Astrocyte of the cerebellum (primary cell): ENCODE measurements at regions not wholly inside any gene's neighbourhood (a gene's known extent, or its start where the extent isn't known, plus 50 kb on each side); places are given as distances from the start of the nearest gene placed in this dataset.

Experiments used
- DNase-seq: peaks from one replicate; pipeline ENCODE4 v3.0.0-alpha.2; 2011; ENCODE audit warnings: low read depth
- H3K4me3 ChIP-seq: 2 replicates; pipeline ENCODE4 v1.5.1; 2011; ENCODE audit warnings: mild to moderate bottlenecking, low read depth, low read length, moderate library complexity
- in situ Hi-C: cut with HindIII; loops from 2 replicates; pipeline ENCODE4 v1.10.0; 2017; ENCODE audit warnings: low sequenced_read_pairs
- TF ChIP-seq, protein P1 (sequence below): IDR thresholded peaks from 2 replicates; pipeline ENCODE4 v1.5.1; 2012; ENCODE audit warnings: low read length, low read depth, moderate library complexity, mild to moderate bottlenecking; ENCODE audit errors: missing control alignments

DNA sequence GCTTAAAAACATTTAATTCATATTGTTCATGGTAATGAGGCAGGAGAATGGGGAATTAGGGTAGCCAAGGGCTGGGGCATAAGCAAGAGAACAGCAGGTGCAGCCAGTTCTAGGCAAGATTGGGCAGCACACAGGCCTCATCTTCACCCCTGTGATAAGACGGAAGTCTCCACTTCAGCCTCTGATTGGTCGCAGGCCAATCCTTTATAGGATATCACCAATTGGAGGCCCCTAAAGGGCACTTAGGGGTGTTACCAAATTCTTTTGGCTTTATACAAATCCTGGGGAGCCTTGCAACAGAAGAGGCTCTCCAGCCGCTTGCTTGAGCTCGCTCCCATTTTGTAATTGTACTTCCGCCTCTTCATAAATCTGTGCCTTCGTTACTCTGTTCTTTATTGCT lies 231.1 kb downstream of the REEP3 start:
- TF ChIP-seq, protein P1, sequence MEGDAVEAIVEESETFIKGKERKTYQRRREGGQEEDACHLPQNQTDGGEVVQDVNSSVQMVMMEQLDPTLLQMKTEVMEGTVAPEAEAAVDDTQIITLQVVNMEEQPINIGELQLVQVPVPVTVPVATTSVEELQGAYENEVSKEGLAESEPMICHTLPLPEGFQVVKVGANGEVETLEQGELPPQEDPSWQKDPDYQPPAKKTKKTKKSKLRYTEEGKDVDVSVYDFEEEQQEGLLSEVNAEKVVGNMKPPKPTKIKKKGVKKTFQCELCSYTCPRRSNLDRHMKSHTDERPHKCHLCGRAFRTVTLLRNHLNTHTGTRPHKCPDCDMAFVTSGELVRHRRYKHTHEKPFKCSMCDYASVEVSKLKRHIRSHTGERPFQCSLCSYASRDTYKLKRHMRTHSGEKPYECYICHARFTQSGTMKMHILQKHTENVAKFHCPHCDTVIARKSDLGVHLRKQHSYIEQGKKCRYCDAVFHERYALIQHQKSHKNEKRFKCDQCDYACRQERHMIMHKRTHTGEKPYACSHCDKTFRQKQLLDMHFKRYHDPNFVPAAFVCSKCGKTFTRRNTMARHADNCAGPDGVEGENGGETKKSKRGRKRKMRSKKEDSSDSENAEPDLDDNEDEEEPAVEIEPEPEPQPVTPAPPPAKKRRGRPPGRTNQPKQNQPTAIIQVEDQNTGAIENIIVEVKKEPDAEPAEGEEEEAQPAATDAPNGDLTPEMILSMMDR, result no peak
- H3K4me3 ChIP-seq, result no peak overlapping the region
- in situ Hi-C loops, result no loop called here
- DNase-seq, result no peak

DNA sequence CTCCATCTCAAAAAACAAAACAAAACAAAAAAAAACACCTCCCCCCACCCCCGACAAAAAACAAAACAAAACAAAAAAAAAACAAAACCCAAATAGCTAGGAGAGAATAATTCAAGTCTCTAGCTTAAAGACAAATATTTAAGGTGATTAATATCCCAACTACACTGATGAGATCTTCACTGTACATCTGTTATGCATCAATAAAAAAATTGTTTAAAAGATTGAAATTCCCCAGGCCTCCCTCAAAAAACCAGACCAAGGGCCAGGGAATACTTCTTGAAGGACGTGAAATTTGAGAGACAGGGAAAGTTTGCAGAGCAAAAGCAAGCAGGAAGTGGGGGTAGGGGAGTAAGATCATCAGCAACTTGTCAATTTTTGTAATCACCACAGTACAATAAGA lies 232.6 kb downstream of the REEP3 start:
- TF ChIP-seq, protein P1, result no peak
- in situ Hi-C loops, result no loop called here
- no peak overlapping the region for H3K4me3 ChIP-seq
- no peak for DNase-seq

DNA sequence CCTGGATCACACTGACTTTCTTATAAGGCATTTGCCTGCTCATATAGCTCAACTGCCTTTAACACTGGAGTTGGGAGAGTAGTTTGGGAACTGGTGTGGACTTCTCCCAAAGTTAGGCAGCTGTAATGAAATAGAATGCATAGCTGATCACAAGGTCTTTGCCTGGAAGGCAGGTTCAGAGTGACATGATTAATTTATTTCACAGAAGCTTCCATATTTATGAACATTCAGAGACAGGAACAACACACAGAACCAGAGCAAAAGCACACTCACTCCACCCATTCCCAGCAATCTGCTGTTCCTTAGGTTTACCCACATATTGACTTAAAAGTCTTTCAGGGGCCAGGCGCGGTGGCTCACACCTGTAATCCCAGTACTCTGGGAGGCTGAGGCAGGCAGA lies 234.2 kb downstream of the REEP3 start:
- in situ Hi-C loops, result no loop called here
- no peak for DNase-seq
- H3K4me3 ChIP-seq, result no peak overlapping the region
- TF ChIP-seq, protein P1, result no peak

DNA sequence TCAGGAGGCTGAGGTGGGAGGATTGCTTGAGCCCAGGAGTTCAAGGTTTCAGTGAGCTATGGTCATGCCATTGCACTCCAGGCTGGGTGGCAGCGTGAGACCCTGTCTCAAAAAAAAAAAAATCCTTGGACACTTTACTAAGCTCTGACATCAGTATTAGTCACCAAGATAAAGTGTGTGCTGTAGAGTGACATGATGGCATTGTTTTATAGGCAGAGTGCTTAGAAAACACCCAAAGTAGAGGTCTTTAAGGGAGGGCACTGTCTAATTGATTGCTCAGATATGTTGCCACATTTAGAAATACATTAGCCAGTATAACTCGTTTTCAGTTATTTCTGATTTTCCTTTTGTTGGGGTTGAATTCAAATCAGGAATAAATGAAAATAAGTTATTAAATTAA lies 235.9 kb downstream of the REEP3 start:
- no peak for DNase-seq
- in situ Hi-C loops, result no loop called here
- TF ChIP-seq, protein P1, result no peak
- no peak overlapping the region for H3K4me3 ChIP-seq

DNA sequence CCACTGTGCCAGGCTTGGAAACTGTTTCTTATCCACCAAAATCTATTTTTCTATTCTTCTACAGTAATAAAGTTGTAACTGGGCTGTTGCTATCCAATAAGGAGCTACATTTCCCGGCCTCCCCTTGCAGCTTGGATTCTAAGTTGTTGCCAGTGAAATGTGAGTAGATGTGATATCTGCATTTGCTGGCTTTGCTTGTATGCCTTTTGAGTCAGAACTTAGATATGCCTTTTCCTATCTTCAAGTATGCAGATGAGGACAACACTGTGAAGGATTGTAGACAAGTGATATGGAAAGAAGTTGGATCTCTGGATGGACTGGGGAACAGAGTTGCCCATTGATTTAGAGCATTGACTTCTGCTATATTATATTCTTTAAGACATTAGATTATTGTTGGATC lies 236.9 kb downstream of the REEP3 start:
- no peak overlapping the region for H3K4me3 ChIP-seq
- peak; percentile 4 for DNase-seq
- TF ChIP-seq, protein P1, result no peak
- in situ Hi-C loops, result no loop called here

DNA sequence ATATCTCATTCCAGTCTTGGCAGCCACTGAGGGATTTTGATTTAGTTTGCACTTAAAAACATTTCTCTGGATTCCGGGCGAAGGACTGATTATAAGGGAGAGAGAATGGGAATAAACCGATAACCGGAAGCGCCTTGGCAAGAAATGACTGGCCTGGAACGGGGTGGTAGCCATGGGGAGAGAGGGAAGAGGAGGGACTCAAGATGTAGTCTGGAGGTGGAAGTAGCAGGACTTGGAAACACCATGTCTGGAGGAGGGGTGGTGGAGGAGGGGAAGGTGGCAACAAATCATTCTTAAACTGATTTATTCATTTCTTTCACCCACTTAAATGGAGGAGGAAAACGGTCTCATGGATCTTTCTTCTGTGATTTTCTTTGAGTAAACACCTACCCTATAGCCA lies 238.1 kb downstream of the REEP3 start:
- TF ChIP-seq, protein P1, result no peak
- in situ Hi-C loops, result no loop called here
- DNase-seq, result no peak
- H3K4me3 ChIP-seq, result no peak overlapping the region
